K562 (cell line): ENCODE measurements at regions not wholly inside any gene's neighbourhood (a gene's known extent, or its start where the extent isn't known, plus 50 kb on each side); places are given as distances from the start of the nearest gene placed in this dataset.

Source experiments
- ATAC-seq: fragments of 200-7000 bp; cut with Tn5 transposase; 3 replicates; pipeline ENCODE4 v1.9.1; 2020; ENCODE audit warnings: moderate library complexity
- BruUV-seq: library from RNA; stranded (reverse); fragments of 400-500 nt; replicated peaks from 2 replicates; lab custom pipeline; 2021; lab: Mats Ljungman, UMichigan
- CTCF ChIA-PET: fragments of 300-600 bp; formaldehyde crosslinking; extraction: SDS; loops from one replicate; lab custom pipeline; 2021; ENCODE audit warnings: low intra/inter-chr PET ratio; lab: Yijun Ruan, JAX
- POLR2A ChIA-PET: fragments of 300-600, 350-650 bp; sonication (Branson Sonifier 250); formaldehyde crosslinking; extraction: SDS; loops from one replicate; lab custom pipeline; 2021; ENCODE audit warnings: antibody characterized with exemption, inconsistent platforms; lab: Yijun Ruan, JAX
- DNase-seq, 4 experiments: peaks; one replicate each; pipeline versions ENCODE4 v3.0.0 to v3.0.0-alpha.2; 2011 to 2018; ENCODE audit warnings: low spot score in 3 of 4, mixed read lengths in 3 of 4; ENCODE audit errors: extremely low read depth in 1 of 4
- FAIRE-seq: peaks from 2 replicates; lab custom pipeline; 2011; peaks lifted over from hg19 to GRCh38; lab: Jason Lieb, UNC
- H2AFZ ChIP-seq: 2 replicates; pipeline ENCODE4 v1.6.0; 2011; ENCODE audit warnings: low read depth, low read length, control low read depth, inconsistent platforms
- H3K27ac ChIP-seq: fragments of 200-600 bp; 3 replicates; pipeline ENCODE4 v1.8.0; 2011; ENCODE audit warnings: low read depth, mild to moderate bottlenecking, control low read depth, inconsistent platforms, low read length, moderate library complexity, mixed read lengths; ENCODE audit errors: extremely low read depth
- H3K27me3 ChIP-seq, 2 experiments: fragments of 300-600 bp in 1 of 2; 2 replicates in 1 of 2; 3 replicates in 1 of 2; pipeline versions ENCODE4 v1.6.0 to v1.8.0; 2011; ENCODE audit warnings: inconsistent platforms in 2 of 2, low read length in 2 of 2, mild to moderate bottlenecking in 1 of 2, mixed read lengths in 1 of 2, moderate library complexity in 1 of 2; ENCODE audit not compliant: control insufficient read depth in 2 of 2, insufficient read depth in 2 of 2
- H3K36me3 ChIP-seq: fragments of 300-600 bp; 3 replicates; pipeline ENCODE4 v1.8.0; 2011; ENCODE audit warnings: mild to moderate bottlenecking, low read length, inconsistent platforms; ENCODE audit not compliant: control insufficient read depth, insufficient read depth
- H3K4me1 ChIP-seq, 2 experiments: fragments of 200-600 bp in 1 of 2; replicated peaks in 1 of 2; 2 replicates in 1 of 2; 3 replicates in 1 of 2; pipeline versions ENCODE4 v1.5.1 to v1.8.0; 2011; ENCODE audit warnings: inconsistent platforms in 2 of 2, low read length in 2 of 2, mild to moderate bottlenecking in 1 of 2, mixed read lengths in 1 of 2, moderate library complexity in 1 of 2; ENCODE audit not compliant: control insufficient read depth in 2 of 2, insufficient read depth in 2 of 2
- H3K4me2 ChIP-seq: 2 replicates; pipeline ENCODE4 v1.6.1; 2011; ENCODE audit warnings: low read length, control low read depth, inconsistent platforms, mixed read lengths; ENCODE audit not compliant: insufficient read depth
- H3K4me3 ChIP-seq: fragments of 200-600 bp; sonication (generic), shearing (Covaris generic); 2 replicates; pipeline ENCODE4 v1.5.1; 2016; ENCODE audit warnings: control low read depth, inconsistent platforms
- H3K79me2 ChIP-seq: fragments of 200-600 bp; 3 replicates; pipeline ENCODE4 v1.8.0; 2011; ENCODE audit warnings: low read length, inconsistent platforms; ENCODE audit not compliant: control insufficient read depth, insufficient read depth
- H3K9ac ChIP-seq, 2 experiments: 2 replicates each; pipeline versions ENCODE4 v1.6.0 to v1.6.1; 2011; ENCODE audit warnings: low read depth in 2 of 2, low read length in 2 of 2, control low read depth in 1 of 2, inconsistent platforms in 1 of 2, mild to moderate bottlenecking in 1 of 2, mixed read lengths in 1 of 2; ENCODE audit not compliant: insufficient read depth in 1 of 2
- H3K9me1 ChIP-seq: one replicate; pipeline ENCODE4 v1.6.0; 2011; ENCODE audit warnings: inconsistent platforms, mild to moderate bottlenecking, low read length, moderate library complexity; ENCODE audit not compliant: control insufficient read depth, insufficient read depth
- H3K9me3 ChIP-seq: replicated peaks from 2 replicates; pipeline ENCODE4 v1.5.1; 2011; ENCODE audit warnings: low read depth, low read length, inconsistent platforms; ENCODE audit not compliant: control insufficient read depth, insufficient read depth
- H4K20me1 ChIP-seq: replicated peaks from 2 replicates; pipeline ENCODE4 v1.6.1; 2011; ENCODE audit warnings: low read length, inconsistent platforms, mixed read lengths; ENCODE audit not compliant: control insufficient read depth, insufficient read depth
- CBFA2T2 ChIP-seq: fragments of 450-650 bp; conservative IDR thresholded peaks from 2 replicates; pipeline ENCODE4 v1.6.1; 2017; ENCODE audit warnings: mild to moderate bottlenecking
- TFE3 ChIP-seq: fragments of 450-650 bp; formaldehyde crosslinking; IDR thresholded peaks from 2 replicates; pipeline ENCODE4 v1.4.0; 2020; ENCODE audit warnings: mild to moderate bottlenecking, mixed read lengths
- ZNF318 ChIP-seq, 2 experiments: fragments of 450-650 bp; IDR thresholded peaks; 2 replicates each; pipeline ENCODE4 v1.6.1; 2016; ENCODE audit warnings: mild to moderate bottlenecking in 2 of 2, borderline replicate concordance in 1 of 2, low read depth in 1 of 2, moderate library complexity in 1 of 2
- WGBS: fragments of 100-300 bp; shearing (Covaris generic); methylation state at CpG from one replicate; pipeline ENCODE4 v1.1.6; 2016; ENCODE audit warnings: low coverage, mixed read lengths; ENCODE audit not compliant: insufficient coverage; ENCODE audit errors: missing lambda C conversion rate; 5-methylcytosine and 5-hydroxymethylcytosine counted together
- in situ Hi-C: fragments of 300-500 bp; cut with MboI; formaldehyde crosslinking; loops from 4 replicates; pipeline ENCODE4 v1.15.0; 2018; ENCODE audit warnings: inconsistent platforms, mixed read lengths
- intact Hi-C: fragments of 100-400 bp; cut with micrococcal nuclease; formaldehyde crosslinking; loops from 2 replicates; pipeline ENCODE4 v1.14.2; 2022
- TF ChIP-seq, protein P1 (sequence below): fragments of 250-450 bp; sonication (Bioruptor Pico); IDR thresholded peaks from 2 replicates; pipeline ENCODE4 v1.5.1; 2021; ENCODE audit warnings: mild to moderate bottlenecking

DNA sequence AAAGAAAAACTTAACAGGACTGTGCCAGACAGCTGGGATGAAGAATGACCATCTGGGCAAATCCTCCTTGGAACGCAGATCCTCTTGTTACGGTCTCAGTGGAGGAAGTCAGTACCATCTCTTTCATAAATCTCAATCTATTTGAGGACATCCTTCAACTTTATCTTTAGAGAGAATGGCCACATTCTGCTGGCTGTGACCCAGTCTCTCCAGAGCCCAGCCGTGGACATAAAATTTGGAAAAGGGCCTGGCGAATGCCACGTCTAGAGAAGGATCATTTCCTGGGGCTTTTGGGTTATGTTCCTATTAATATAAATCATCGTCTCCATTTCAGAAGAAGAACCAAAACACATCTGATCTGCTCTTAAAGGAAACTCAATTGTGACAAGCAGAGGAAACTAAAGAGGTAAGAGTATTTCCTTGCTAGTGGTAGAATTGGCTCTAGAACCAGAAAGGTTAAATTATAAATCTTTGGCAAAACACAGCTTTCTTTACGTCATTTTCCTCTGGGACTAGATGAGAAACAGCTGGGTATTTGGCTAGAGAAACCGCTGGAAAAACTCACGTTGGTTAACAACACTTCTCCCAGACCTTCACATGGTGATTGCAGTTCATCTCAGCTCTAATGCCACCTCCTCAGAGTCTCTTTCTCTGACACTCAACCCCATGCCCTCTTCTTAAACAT, 164.7 kb downstream of the CHIC2 start:
- Histone ChIP-seq H3K9me1 (no peaks in the 10 kb centered on the region), H3K4me2 (no peak overlapping the region), H2AFZ (no peak overlapping the region), H3K36me3 (no peaks in the 10 kb centered on the region), H3K9ac (no peak overlapping the region), H4K20me1 (no peaks in the 10 kb centered on the region; the same call in 1 of the 2 replicates), H3K4me1 (no peaks in the 10 kb centered on the region), H3K27me3 (peaks cover 0 to 2% of the 10 kb centered on the region in 2 experiments; a peak in 1 of 5 replicates), H3K79me2 (no peaks in the 10 kb centered on the region), H3K27ac (no peak overlapping the region), H3K9me3 (no peaks in the 10 kb centered on the region), H3K4me3 (no peak overlapping the region)
- no peak for DNase-seq
- POLR2A ChIA-PET: no interaction called here
- no TSS peak for BruUV-seq
- WGBS: under 1% methylated on average over 9 of the region's 9 CpGs
- intact Hi-C loops: loop anchor here (10.0 kb wide), 1 partner anchor 885 kb away; no protein-coding TSS in a partner anchor
- ATAC-seq: no peak
- in situ Hi-C loops: no loop called here
- CTCF ChIA-PET: no interaction called here
- FAIRE-seq: no peak
- TF ChIP-seq ZNF318 (IDR thresholded peaks at IDR 0.05; ENCODE audit: borderline replicate concordance in 1 of 2, low read depth in 1 of 2): no peak
- TF ChIP-seq, protein P1, sequence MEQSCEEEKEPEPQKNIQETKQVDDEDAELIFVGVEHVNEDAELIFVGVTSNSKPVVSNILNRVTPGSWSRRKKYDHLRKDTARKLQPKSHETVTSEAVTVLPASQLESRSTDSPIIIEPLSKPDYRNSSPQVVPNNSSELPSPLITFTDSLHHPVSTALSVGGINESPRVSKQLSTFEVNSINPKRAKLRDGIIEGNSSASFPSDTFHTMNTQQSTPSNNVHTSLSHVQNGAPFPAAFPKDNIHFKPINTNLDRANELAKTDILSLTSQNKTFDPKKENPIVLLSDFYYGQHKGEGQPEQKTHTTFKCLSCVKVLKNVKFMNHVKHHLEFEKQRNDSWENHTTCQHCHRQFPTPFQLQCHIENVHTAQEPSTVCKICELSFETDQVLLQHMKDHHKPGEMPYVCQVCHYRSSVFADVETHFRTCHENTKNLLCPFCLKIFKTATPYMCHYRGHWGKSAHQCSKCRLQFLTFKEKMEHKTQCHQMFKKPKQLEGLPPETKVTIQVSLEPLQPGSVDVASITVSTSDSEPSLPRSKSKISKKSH (CRISPR knock-in tag): no peak
- no peak for TF ChIP-seq TFE3
- TF ChIP-seq CBFA2T2: no peak
